ENCODE measurements at regions not wholly inside any gene's neighbourhood (a gene's known extent, or its start where the extent isn't known, plus 50 kb on each side); places are given as distances from the start of the nearest gene placed in this dataset.
A peak's percentile ranks its signal among the peaks of the same experiment; 100 is the strongest.

DNA sequence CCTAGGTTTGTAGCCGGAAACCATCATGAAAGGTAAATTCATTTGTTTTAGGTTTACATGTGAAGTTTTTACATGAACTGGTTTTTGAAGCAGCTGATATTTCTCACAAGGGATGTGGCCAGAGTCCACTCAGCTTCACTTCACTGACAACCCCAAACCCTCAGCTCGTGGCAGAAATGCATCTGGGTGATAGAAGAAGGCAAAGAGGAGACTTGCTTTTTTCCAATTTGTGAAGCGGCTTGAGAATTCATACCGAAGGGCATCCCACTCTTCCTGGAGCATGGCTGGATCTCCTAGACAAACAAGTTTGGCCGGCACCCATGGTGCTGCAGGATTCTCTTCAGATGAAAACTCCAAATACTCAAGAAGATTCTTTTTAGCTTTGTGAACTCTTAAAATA is 392.8 kb upstream of the CNR1 start:
- no peak for DNase-seq (ENCODE audit: low spot score)

DNA sequence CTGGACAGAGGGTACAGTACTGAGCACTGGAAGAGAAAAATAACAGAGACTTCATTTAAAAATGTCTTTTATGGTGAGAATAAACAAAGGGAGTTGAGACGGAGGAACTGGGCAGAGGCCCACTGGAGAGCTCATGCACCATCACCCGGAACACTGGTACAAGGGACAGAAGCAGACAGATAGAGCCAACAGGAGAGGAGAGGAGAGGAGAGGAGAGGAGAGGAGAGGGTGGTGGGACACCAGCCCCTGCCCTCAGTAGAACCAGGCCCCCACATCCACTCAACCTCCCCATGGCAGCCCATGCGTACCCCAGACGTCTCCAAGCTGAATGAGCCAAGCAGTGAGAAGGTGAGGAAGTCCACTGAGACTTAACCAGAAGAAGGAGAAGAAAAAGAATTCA is 390.5 kb upstream of the CNR1 start:
- no peak for DNase-seq (ENCODE audit: low spot score)

DNA sequence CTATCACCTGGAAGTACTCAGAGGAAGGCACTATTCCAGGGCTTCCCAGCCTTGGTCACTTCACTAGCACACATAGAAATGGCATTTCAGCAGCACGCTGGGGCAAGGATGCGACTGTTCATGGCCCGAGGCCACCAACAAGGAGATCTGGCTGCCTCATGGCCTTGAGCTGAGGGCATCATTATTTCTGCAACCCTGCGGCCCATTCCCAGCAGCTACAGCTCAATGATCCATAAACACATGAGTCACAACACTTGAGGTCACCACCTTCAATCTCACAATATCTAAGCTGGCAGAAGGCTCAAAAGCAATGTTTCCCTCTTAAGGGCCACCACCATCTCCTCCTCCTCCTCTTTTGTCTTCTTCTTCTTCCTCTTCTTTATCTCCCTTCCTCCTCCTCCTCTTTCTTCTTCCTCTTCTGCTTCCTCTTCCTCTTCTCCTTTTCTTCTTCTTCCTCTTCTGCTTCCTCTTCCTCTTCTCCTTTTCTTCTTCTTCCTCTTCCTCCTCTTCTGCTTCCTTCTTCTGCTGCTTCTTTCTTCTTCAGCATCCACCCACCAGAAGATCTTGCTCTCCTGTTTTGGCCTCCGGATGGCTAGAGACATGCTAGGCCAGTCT is 382.9 kb upstream of the CNR1 start:
- no peak for DNase-seq (ENCODE audit: low spot score)

DNA sequence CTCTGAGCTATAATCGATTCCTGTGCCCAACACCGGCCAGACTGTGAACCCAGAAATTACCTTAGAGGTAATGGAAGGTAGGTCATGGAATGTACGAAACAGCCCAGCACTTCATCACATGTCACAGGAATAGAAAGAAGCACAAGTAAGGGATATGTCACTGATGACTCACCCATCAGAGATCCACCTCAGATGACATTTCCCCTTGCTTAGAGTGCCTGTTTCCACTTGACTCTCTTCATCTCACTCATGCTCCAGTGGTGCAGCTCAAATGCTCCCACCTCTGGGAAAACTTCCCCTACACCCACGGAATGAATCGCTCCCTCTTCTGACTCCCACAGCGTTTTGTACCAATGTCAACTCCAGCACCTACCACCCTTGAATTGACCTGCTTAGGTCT is 381.6 kb upstream of the CNR1 start:
- DNase-seq (ENCODE audit: low spot score) = no peak

DNA sequence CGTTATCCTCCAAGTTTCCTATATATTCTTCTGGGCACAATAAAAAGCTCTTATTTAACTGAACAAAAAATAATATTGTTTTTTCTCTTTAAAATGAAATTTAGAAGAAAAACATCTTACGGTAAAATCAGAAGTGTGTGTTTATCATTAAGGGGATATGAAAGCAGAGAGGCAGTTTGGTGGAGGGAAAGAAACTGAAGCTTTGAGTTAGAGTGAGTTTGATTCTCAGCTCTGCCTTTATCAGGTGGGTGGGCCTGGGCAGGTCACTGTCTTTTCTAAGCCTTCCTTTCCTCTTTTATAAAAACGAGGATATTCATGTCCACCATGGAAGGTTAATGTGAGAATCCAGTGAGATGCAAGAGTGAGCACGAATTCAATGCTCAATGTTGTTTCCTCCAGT is 379.8 kb upstream of the CNR1 start:
- no peak for DNase-seq (ENCODE audit: low spot score)

DNA sequence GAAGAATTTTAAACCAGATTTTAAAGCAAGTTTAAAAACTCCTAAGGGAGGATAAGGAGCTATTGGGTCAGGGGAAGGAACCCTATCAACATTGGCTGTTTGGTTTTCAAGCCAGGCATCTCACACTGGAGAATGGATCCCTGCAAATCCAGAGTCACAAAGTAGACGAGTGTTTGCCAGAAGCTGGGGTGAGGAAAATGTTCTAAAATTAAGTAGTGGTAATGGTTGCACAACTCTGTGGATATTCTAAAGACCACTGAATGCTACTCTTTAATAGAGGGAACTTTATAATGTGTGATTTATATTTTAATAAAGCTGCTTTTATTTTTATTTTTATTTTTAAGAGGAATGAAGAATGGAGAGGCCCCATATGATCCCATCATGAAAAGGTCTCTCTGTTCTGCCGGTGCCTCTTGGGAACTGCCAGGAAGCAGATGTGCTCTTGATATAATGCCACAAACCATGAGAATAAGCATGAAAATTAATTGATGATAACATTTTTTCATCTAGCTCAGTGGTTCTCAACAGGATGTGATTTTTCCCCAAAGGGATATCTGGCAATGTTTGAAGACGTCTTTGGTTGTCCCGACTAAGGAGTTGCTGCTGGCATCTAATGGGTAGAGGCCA is 379.0 kb upstream of the CNR1 start:
- no peak for DNase-seq (ENCODE audit: low spot score)

DNA sequence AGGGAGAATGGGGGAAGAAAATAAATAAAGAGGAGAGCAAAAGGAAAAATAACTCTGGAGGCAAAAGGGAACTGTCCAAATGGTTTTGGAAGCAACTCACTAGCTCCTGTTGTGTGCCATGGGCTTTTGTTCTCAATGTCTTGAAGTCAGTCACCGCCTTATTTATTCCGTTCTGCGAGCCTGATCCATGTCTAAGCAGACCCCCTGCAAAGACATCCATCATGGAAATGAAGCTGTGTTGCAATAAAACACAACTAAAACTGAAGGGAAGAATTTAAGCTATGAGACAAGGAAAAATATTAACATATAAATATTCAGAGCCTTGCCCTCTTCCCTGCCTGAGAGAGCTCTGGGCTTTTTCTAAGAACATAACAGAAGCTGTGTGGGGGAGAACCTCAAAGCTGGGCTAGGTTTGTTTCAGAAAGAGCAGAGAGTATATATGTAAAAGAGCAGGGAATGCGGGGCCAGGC is 373.2 kb upstream of the CNR1 start:
- DNase-seq (ENCODE audit: low spot score) = no peak

DNA sequence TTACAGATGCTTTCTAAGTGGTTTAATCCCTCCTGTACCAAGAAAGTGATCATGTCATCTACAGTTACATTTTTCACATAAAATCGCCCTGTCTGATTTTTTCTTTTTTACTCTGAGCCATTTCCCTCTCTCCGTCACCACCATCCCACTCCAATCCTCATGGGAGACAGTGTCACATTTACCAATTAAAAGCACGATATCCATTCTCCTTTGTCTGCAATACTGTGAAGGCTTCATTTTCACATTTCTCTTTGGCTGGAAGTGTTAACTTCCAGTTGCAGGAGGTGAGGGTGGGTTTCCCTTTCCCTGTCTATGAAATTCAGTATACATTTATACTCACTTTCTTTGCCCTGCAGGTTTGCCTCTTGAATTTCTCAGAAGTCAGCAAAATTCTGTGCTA is 372.7 kb upstream of the CNR1 start:
- no peak for DNase-seq (ENCODE audit: low spot score)

DNA sequence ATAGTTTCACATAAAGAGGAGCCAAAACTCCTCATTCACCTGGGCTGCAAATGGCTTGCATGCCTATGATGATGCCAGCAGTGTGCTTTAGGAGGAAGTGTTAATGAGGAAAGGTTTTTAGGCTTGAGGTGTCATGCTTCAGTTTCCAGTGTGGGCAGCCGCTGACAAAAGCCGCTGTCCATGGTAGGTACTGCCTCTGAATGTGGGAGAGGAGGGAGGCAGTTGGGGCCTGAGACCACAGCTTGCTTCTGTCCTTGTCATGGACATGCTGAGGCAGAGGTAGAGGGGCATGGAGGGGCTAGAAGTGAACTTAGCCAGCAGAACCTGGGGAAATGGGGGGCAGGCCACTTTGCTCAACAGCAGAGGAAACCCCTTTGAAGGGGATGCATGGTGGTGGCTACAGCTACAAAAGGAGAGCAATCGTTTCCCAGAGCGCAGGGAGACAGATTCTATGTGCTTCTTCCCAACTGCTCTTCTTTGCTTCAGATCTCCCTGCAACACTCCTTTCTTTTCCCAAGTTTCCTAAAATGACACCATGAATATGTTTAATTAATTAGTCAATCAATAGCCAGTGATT is 372.1 kb upstream of the CNR1 start:
- peak; percentile 20 for DNase-seq (ENCODE audit: low spot score)

DNA sequence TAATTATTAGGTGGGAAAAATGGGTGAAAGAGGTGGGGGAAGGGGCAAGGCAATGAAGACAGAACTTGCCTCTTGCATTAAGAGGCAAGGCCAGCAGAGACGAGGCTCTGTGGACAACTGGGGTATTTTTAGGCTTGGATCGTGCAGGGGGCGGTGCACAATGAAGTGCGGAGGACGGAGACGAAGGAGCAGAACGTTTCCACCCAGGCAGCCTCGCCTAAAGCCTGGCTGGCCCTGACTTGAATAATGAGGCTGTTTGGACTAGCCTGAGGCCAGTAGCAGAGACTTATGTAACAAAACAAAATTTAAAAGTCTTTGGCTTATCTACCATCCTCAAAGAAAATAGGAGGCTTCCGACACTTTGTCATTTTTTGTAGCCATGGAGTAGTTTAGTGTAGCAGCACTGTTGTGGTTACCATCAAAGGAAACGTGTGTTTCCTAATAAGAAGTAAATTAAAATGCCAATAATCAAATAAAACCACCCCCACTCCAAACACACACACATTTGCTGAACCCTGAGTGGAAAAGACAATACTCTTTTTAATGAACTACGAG is 370.0 kb upstream of the CNR1 start:
- no peak for DNase-seq (ENCODE audit: low spot score)

DNA sequence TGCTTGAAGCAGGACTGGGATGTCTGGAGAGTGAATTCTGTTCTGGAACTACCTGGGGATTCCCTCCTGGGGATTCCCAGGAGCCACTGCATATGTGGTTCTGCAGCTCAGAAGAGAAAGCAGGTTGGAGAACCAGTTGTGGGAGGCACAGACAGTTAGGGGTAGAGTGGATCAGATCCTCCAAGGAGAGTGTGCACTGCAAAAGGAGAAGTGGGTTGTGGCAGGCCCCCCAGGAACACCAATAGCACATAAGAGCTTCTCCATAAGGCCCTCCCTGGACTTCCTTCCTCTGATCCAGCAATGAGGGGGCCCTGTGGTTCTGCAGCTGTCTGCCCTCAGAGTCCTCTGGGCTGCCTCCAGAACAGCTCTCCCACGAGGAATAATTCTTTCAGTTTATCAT is 369.2 kb upstream of the CNR1 start:
- DNase-seq (ENCODE audit: low spot score) = no peak

DNA sequence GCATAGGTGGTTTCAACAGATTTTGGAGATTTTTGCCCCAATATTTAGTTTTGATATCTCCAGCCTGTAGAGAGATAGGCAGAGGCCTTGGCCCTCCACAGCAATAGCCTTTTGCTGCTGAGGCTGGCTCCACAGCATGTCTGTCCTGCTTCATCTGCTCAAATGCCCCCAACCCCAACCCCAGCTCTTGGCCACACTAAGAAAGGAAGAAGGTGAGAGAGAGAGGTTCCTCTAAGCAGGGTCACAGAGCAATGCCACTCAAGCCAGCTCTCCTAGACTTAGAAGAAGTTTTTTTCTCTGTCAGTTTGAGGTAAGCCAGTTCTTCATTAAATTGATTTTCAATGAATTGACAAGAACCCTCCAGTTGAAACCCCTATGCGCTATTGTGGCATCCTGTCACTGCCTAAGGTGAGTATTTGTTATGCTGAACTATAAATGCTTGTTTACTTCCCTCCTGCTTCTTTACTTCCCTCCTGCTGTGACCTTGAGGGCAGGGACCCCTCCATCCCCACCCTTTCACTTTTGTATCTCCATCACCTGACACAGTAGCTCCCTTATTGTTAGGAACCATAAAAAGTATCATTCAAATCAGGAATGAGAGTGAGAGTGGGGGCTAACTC is 366.2 kb upstream of the CNR1 start:
- no peak for DNase-seq (ENCODE audit: low spot score)

DNA sequence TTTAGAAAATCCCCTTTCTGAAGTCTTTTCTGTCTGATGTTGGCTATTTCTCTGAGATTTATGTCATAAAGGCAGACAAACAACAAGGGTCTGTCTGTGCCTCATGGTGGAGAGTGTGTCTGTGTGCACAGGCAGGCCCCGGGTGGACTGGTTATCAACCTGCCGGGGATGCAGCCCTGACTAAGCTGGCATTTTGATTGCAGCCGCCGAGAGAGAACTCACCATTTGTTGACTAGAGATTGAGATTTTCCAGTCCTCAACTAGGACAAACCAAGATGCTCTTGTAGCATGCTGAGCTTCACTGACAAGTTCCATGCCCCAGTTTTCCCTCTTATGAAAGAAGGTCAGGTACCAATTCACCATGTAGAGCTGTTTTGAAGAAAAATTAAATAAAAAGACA is 363.6 kb upstream of the CNR1 start:
- DNase-seq (ENCODE audit: low spot score) = no peak

DNA sequence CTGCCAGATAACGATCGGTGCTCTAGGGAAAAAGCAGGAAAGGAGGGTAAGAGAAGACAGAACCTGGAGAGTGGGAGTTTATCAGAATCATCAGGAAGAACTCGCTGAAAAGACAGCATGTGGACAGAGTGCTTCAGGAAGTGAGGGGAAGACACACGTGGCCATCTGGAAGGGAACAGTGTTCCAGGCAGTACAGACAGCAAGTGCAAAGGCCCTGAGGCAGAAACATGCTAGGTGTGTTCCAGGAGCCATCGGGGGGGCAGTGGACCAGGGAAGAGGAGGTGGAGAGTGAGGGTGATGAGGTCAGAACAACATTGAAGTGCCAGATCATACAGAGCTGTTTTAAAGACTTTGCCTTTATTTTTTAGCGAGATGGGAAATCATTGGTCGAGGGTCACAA is 354.3 kb upstream of the CNR1 start:
- no peak for DNase-seq (ENCODE audit: low spot score)

DNA sequence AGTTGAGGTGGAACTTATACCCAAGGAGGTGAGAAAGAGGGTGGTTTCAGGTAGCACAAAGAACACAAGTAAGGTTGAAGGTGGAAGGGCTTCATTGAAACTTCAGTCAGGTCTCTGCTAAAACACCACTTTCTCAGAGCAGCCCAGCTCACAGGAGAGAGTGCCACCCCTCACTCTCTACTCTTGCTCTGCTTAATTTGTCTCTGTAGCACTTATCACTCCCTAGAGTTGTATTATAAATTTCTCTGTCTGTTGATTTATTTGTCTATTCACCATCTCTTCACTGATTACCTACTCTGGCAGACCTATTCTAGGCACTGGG is 353.8 kb upstream of the CNR1 start:
- DNase-seq (ENCODE audit: low spot score) = no peak

DNA sequence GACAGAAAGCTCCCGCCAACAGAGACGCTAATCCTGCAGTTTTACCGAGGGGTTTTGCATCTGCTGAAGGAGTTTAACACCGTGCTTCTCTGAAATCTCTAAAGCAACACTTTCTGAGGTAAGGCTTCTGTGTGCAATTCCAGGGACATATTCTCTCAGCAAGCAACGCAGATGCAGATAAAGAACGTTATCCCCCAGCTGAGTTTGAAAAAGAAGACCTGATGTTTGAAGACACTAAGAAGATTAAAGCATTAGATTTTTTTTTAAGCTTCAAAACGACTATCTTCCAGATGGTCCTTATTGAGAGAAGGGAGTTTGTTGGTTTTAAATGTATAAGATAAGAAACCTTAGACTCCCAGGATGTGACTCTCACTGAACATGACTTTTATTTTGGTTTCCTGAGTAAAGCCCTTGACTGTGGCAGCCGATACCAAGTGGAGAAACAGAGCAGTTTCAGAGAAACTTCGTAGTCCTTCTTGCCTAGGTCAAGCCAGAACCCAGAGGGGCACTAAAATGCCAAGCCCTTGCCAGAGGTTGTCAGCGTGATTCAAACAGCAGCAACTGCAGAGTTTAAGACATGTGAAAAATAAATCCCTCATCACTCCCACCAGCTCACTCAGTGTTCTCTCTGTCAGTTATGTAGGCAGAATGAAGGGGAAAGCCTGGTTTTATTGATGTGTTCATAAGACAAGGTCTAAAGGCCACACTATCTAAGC is 353.3 kb upstream of the CNR1 start:
- no peak for DNase-seq (ENCODE audit: low spot score)

DNA sequence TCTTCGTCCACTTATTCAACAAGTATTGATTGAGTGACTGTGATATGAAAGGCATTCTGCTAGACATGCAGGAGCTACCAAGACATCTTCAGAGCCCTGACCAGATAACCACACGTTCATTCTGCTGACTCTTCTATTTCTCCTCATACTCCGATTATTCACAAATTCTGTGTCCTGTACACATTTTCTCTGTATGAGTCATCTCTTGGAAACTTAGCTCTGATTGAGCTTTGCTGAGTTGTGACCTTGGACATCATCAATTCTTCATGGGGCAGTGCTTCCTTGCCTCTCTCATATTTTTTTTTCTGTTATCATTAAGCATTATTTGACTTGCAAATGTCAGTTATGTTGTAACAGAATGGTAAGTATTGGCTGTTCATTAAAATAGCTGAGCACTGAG is 351.6 kb upstream of the CNR1 start:
- DNase-seq (ENCODE audit: low spot score) = no peak

DNA sequence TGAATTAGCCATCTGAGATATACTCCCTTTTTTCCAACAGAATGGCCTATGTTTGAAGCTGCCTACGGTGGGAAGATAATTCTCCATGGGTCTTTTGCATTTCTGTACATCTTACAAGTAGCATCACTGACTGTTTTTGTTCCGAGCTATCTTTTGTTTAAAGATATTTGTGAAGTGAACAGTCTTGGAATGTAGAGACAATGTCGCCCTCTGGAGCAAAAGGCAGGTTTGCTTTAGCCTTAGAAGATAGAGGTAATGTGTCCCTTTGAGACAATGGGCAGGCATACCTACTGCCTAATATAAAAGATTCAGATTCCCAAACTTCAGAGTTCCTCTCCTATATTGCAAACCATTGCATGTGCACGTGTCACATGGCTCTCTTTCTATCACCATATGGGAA is 347.8 kb upstream of the CNR1 start:
- no peak for DNase-seq (ENCODE audit: low spot score)

DNA sequence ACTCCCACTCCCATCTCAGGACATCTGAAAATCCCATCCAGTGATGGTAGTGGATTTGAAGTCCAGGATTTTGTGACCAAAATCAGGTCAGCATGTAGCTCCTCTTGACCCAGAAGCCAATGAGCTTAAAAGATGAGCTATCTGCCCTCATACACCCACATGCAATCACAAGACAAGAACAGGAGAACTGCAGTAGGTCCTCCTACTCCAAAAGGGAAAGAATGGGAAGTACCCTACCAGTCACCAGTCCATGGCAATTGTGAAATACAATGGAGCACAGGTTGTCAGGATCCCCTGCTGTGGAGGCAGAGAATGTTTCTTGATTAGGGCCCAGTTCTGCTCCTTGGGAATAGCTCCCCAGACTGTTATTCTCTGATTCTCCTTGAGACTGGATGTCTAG is 347.3 kb upstream of the CNR1 start:
- no peak for DNase-seq (ENCODE audit: low spot score)

DNA sequence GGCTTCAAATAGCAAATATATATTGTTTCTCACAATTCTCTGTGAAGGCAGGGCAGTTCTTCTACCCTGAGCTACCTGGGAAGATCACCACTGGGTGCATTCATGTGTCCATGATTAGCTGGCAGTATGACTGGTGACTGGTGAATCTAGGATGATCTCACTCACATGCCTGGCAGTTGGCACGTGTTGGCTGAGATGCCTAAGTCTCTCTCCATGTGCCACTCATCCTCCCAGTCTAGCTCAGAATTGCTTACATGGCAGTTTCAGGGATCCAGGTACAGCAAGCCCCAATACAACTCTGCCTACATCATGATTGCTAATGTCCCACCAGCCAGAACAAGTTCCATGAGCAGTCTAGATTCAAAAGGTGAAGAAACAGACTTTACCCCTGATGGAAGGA is 346.8 kb upstream of the CNR1 start:
- no peak for DNase-seq (ENCODE audit: low spot score)

DNA sequence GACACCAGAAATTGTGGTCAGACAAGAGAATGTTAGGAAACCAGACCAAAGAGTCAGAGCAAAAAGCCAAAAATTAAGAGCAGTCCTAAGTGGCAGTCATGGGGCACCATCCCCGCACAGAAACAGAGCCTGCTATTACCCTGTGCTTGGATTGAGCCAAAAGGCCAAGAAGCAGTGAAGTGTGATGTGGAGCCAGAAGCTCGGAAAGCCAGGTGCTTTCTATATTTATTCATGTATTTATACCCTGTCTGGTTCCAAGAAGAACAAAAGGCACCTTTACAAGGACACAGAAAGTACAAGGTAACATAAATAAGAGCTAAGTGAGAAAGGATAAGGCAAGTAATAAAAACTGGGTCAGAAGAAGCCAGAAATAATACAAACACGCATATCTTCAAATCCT is 336.2 kb upstream of the CNR1 start:
- DNase-seq (ENCODE audit: low spot score) = no peak

DNA sequence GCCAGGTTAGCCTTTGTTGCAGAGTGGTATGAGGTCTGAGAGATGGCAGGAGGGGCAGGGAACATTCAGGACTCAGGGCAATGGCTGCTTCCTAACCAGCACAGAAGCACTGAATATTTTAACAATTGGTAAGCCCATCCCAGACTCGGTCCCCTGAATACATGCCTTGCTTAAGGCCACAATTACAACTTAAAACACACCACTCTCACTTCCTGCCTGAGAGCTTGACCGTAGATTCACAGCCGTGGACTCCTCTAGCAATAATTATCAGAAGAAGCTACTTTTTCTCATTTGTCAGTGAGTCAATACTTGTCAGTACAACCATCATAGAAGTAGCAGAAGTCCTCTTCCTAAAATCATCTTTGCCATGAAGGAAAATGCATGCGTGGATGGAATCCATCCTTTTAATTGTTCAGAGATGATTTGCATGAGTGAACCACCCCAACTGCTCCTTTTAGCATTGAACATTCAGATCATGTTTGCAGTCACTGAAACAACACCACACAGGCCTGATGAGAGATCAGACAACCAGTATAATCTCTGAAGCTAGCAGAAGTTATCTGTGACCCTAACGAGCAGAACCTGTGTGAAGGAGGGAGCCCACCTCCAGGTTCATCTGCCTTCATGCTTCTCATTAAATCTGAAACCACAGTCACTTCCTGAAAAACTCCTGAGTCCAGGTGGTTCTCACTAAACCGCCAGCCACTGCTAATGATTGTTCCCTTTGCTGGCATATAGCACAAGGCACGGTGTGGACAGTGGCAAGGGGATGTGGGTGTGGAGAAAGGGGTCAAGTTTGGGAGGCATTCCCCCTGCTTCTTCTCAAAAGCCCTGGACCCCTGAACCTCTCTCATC is 333.9 kb upstream of the CNR1 start:
- DNase-seq (ENCODE audit: low spot score) = peak; percentile 33
